ENCODE measurements at regions not wholly inside any gene's neighbourhood (a gene's known extent, or its start where the extent isn't known, plus 50 kb on each side); places are given as distances from the start of the nearest gene placed in this dataset.

DNA sequence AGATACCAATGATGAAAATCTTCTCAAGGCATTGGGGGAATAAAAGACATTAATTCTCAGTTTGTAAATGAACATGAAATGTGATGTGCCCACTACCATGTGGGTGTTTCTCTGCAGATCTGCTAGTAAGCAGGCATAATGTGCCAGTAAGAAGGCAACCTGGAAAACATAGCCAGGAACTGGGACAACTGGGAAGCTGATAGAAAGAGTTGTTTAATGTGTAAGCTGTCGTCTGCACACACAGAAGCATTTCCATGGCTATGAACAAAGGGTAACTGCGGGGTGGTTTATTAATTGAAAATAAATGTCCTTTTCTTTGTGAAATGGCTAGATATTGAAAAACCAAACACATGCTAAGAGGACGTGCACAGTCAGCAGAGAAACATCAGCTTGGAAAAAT lies 52.0 kb downstream of the ZC3H11B start:
- H3K27me3 ChIP-seq, result no peaks in the 10 kb centered on the region
- intact Hi-C loops (cut with DNase I; ENCODE audit: low total_unique reads), result no loop called here
- no peak for ATAC-seq
- no peaks in the 10 kb centered on the region for H3K36me3 ChIP-seq
- DNase-seq, result no peak
- in situ Hi-C loops (cut with MboI; ENCODE audit: low sequenced_read_pairs in 4 of 4), result loop anchor here in 1 of 4 donors (10.0 kb wide), 1 partner anchor 1226 kb away; no protein-coding TSS in a partner anchor
- no peaks in the 10 kb centered on the region for H3K4me1 ChIP-seq
- no peaks in the 10 kb centered on the region for H3K9me3 ChIP-seq
- TF ChIP-seq, protein P1, sequence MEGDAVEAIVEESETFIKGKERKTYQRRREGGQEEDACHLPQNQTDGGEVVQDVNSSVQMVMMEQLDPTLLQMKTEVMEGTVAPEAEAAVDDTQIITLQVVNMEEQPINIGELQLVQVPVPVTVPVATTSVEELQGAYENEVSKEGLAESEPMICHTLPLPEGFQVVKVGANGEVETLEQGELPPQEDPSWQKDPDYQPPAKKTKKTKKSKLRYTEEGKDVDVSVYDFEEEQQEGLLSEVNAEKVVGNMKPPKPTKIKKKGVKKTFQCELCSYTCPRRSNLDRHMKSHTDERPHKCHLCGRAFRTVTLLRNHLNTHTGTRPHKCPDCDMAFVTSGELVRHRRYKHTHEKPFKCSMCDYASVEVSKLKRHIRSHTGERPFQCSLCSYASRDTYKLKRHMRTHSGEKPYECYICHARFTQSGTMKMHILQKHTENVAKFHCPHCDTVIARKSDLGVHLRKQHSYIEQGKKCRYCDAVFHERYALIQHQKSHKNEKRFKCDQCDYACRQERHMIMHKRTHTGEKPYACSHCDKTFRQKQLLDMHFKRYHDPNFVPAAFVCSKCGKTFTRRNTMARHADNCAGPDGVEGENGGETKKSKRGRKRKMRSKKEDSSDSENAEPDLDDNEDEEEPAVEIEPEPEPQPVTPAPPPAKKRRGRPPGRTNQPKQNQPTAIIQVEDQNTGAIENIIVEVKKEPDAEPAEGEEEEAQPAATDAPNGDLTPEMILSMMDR (IDR thresholded peaks at IDR 0.05 in 4 of 5, conservative IDR thresholded peaks at IDR 0.05 in 1 of 5), result no peak
- no peak for TF ChIP-seq POLR2A (IDR thresholded peaks at IDR 0.05)
- no peak overlapping the region for H3K27ac ChIP-seq
- no peak overlapping the region for H3K4me3 ChIP-seq

DNA sequence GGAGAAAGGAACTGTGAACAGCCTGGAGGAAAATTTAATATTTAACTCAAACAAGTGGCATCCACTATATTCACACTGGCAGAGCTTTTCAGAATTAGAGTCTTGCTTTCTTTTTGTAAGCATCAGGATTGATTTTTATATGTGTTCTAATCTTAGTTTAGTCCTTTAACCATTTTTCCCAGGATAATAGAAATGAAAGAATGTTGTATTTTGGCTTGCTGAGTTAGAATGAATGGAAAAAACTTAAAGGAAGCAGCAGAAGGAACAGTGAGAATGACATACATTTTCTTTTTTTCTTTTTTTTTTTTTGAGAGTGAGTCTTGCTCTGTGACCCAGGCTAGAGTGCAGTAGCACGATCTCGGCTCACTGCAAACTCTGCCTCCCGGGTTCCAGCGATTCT lies 53.0 kb downstream of the ZC3H11B start:
- DNase-seq (no peak), ATAC-seq (no peak)
- Histone ChIP-seq H3K4me1 (no peaks in the 10 kb centered on the region), H3K27ac (no peak overlapping the region), H3K9me3 (no peaks in the 10 kb centered on the region), H3K36me3 (no peaks in the 10 kb centered on the region), H3K4me3 (no peak overlapping the region), H3K27me3 (no peaks in the 10 kb centered on the region)
- in situ Hi-C loops (cut with MboI; ENCODE audit: low sequenced_read_pairs in 4 of 4) (loop anchor here in 1 of 4 donors (10.0 kb wide), 1 partner anchor 1225 kb away; no protein-coding TSS in a partner anchor), intact Hi-C loops (cut with DNase I; ENCODE audit: low total_unique reads) (no loop called here)
- TF ChIP-seq POLR2A (IDR thresholded peaks at IDR 0.05), result no peak
- TF ChIP-seq, protein P1 (IDR thresholded peaks at IDR 0.05 in 4 of 5, conservative IDR thresholded peaks at IDR 0.05 in 1 of 5), result no peak

DNA sequence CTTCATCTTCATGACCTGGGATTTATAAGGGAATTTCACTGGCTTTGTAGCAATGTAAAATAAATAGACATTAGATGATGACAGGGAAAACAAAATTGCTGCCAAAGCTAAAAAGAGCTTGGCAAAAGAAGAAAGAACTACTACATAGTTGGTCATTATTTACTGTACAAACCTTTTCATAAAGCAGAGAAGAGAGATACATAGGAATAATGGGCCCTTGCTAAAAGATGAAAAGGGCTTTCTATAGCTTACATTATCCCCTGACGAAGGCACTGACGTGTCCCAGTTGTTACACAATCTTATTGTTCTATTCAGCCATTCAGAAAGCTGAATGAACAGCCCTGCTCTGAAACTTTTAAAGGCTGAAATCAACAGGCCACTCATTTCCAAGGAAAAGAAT lies 57.1 kb downstream of the ZC3H11B start:
- in situ Hi-C loops (cut with MboI; ENCODE audit: low sequenced_read_pairs in 4 of 4) (no loop called here), intact Hi-C loops (cut with DNase I; ENCODE audit: low total_unique reads) (no loop called here)
- ATAC-seq (no peak), DNase-seq (no peak)
- Histone ChIP-seq H3K4me3 (no peak overlapping the region), H3K27ac (no peak overlapping the region), H3K27me3 (no peaks in the 10 kb centered on the region), H3K4me1 (no peaks in the 10 kb centered on the region), H3K9me3 (no peaks in the 10 kb centered on the region), H3K36me3 (no peaks in the 10 kb centered on the region)
- TF ChIP-seq POLR2A (IDR thresholded peaks at IDR 0.05), result no peak
- TF ChIP-seq, protein P1 (IDR thresholded peaks at IDR 0.05 in 4 of 5, conservative IDR thresholded peaks at IDR 0.05 in 1 of 5), result no peak

DNA sequence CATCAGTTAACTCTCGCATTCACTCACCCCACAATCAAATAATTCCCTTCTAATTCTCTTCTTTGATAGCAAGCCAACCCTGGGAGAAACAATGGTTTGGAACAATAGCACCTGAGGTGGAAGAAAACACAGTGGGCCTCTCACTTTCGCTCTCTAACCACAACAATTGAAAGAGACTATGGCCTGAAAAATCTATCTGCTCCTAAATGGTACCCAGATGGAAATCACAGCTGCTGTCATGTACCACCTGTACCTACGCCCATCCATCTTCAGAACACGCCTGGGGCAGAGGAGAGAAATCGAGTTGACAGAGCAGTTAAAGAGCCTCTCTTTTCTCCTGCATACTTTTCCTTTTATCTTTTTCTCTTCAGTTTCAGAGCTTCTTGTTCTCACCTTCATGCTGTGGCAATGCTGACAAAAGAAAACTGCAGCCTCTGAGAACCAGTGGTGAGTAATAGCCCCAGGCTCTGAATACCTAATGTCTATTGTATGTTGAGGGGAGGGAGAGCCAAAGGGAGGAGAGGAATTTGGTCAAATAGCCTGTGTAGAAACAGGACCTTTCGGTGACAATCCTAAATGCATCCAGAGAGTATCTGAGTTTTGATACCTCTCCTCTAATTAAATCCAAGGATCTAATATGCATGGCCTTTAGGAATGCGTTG lies 57.7 kb downstream of the ZC3H11B start:
- H3K9me3 ChIP-seq, result no peaks in the 10 kb centered on the region
- in situ Hi-C loops (cut with MboI; ENCODE audit: low sequenced_read_pairs in 4 of 4) (no loop called here), intact Hi-C loops (cut with DNase I; ENCODE audit: low total_unique reads) (no loop called here)
- no peak overlapping the region for H3K4me3 ChIP-seq
- no peaks in the 10 kb centered on the region for H3K36me3 ChIP-seq
- no peak overlapping the region for H3K27ac ChIP-seq
- no peaks in the 10 kb centered on the region for H3K27me3 ChIP-seq
- H3K4me1 ChIP-seq, result no peaks in the 10 kb centered on the region
- ATAC-seq (no peak), DNase-seq (no peak)
- no peak for TF ChIP-seq POLR2A (IDR thresholded peaks at IDR 0.05)
- TF ChIP-seq, protein P1 (IDR thresholded peaks at IDR 0.05 in 4 of 5, conservative IDR thresholded peaks at IDR 0.05 in 1 of 5), result no peak
